Dedifferentiated amniotic fluid mesenchymal stem cell (primary cell): ENCODE measurements at regions not wholly inside any gene's neighbourhood (a gene's known extent, or its start where the extent isn't known, plus 50 kb on each side); places are given as distances from the start of the nearest gene placed in this dataset.
"Not testable (repeated sequence)": the region's sequence is repeated elsewhere in the genome, so short reads cannot be mapped to it uniquely, and the experiment has no call there.

Experiments used
- DNase-seq: peaks from one replicate; pipeline ENCODE4 v3.0.0-alpha.2; 2016; ENCODE audit errors: extremely low spot score

- DNase-seq = no peak
Measured at GRCh38 chr4:158313566-158313965, 103.3 kb downstream of the TMEM144 start.

- peak; percentile 99 for DNase-seq
Measured at GRCh38 chr4:158314756-158315487, 104.6 kb downstream of the TMEM144 start.

GRCh38 chr4:158315706-158316105 lies 105.4 kb downstream of the TMEM144 start:
- DNase-seq = peak; percentile 86

GRCh38 chr4:158316264-158316663 lies 106.0 kb downstream of the TMEM144 start:
- peak; percentile 22 for DNase-seq

GRCh38 chr4:158319880-158320279 lies 109.6 kb downstream of the TMEM144 start:
- no peak for DNase-seq

- DNase-seq = no peak
Measured at GRCh38 chr4:158322109-158322508, 111.8 kb downstream of the TMEM144 start.

- no peak for DNase-seq
Measured at GRCh38 chr4:158327525-158327924, 117.2 kb downstream of the TMEM144 start.

- DNase-seq = no peak
Measured at GRCh38 chr4:158331863-158332262, 121.6 kb downstream of the TMEM144 start.

- no peak for DNase-seq
Measured at GRCh38 chr4:158333820-158334219, 123.5 kb downstream of the TMEM144 start.

- no peak for DNase-seq
Measured at GRCh38 chr4:158341896-158342295, 131.6 kb downstream of the TMEM144 start.

- no peak for DNase-seq
Measured at GRCh38 chr4:158346576-158346975, 136.3 kb downstream of the TMEM144 start.

GRCh38 chr4:158347556-158347955 lies 137.3 kb downstream of the TMEM144 start:
- no peak for DNase-seq

GRCh38 chr4:158350161-158350560 lies 139.9 kb downstream of the TMEM144 start:
- DNase-seq = no peak

- no peak for DNase-seq
Measured at GRCh38 chr4:158353541-158354304, 143.4 kb downstream of the TMEM144 start.

- no peak for DNase-seq
Measured at GRCh38 chr4:158356301-158356700, 146.0 kb downstream of the TMEM144 start.

GRCh38 chr4:158367932-158368441 lies 153.7 kb upstream of the RXFP1 start:
- DNase-seq = not testable (repeated sequence)

- peak; percentile 71 for DNase-seq
Measured at GRCh38 chr4:158371158-158371557, 150.5 kb upstream of the RXFP1 start.

- DNase-seq = no peak
Measured at GRCh38 chr4:158374318-158374717, 147.4 kb upstream of the RXFP1 start.

GRCh38 chr4:158376106-158376840 lies 145.4 kb upstream of the RXFP1 start:
- no peak for DNase-seq

GRCh38 chr4:158384414-158384813 lies 137.3 kb upstream of the RXFP1 start:
- DNase-seq = no peak

GRCh38 chr4:158395343-158395742 lies 126.3 kb upstream of the RXFP1 start:
- no peak for DNase-seq

GRCh38 chr4:158395889-158396288 lies 125.8 kb upstream of the RXFP1 start:
- no peak for DNase-seq
